MM.1S (cell line): ENCODE measurements at regions not wholly inside any gene's neighbourhood (a gene's known extent, or its start where the extent isn't known, plus 50 kb on each side); places are given as distances from the start of the nearest gene placed in this dataset.
"Not testable (repeated sequence)": the region's sequence is repeated elsewhere in the genome, so short reads cannot be mapped to it uniquely, and the experiment has no call there.

Source experiments
- EZH2 ChIP-seq: fragments of 300-600 bp; sonication (generic); optimal IDR thresholded peaks from 2 replicates; pipeline ENCODE3; 2017; ENCODE audit warnings: low read depth, mild to moderate bottlenecking, antibody characterized with exemption, low read length, mixed read lengths
- TF ChIP-seq, protein P1 (sequence below): fragments of 300-600 bp; sonication (generic); IDR thresholded peaks from 2 replicates; pipeline ENCODE4 v1.5.1; 2016; ENCODE audit warnings: antibody characterized with exemption, low read length, mixed read lengths

DNA sequence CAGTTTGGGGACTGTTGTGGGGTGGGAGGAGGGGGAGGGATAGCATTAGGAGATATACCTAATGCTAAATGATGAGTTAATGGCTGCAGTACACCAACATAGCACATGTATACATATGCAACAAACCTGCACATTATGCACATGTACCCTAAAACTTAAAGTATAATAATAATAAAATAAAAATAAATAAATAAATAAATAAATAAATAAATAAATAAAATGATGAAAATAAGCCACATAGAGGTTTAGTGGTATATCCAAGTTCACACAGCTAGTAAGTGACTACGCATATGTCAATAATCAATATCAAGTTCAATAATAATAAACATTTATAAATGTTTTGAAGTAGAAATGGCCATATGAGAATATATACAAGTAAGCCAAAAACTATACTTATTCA is 141.7 kb upstream of the LHX8 start:
- TF ChIP-seq, protein P1, sequence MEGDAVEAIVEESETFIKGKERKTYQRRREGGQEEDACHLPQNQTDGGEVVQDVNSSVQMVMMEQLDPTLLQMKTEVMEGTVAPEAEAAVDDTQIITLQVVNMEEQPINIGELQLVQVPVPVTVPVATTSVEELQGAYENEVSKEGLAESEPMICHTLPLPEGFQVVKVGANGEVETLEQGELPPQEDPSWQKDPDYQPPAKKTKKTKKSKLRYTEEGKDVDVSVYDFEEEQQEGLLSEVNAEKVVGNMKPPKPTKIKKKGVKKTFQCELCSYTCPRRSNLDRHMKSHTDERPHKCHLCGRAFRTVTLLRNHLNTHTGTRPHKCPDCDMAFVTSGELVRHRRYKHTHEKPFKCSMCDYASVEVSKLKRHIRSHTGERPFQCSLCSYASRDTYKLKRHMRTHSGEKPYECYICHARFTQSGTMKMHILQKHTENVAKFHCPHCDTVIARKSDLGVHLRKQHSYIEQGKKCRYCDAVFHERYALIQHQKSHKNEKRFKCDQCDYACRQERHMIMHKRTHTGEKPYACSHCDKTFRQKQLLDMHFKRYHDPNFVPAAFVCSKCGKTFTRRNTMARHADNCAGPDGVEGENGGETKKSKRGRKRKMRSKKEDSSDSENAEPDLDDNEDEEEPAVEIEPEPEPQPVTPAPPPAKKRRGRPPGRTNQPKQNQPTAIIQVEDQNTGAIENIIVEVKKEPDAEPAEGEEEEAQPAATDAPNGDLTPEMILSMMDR, result not testable (repeated sequence)
- not testable (repeated sequence) for TF ChIP-seq EZH2
